Lower lobe of right lung (tissue), 2 donors: ENCODE measurements at regions not wholly inside any gene's neighbourhood (a gene's known extent, or its start where the extent isn't known, plus 50 kb on each side); places are given as distances from the start of the nearest gene placed in this dataset.

Experiments
- ATAC-seq, 2 donors: fragments of 200-7000 bp; cut with Tn5 transposase; one replicate each; pipeline ENCODE4 v1.9.1; 2020 to 2022; ENCODE audit warnings: mild to moderate bottlenecking in 2 of 2, moderate library complexity in 2 of 2
- DNase-seq: peaks from one replicate; pipeline ENCODE4 v3.0.0-alpha.2; 2020
- H3K27ac ChIP-seq: fragments of 200-600 bp; one replicate; pipeline ENCODE4 v1.8.0; 2022
- H3K27me3 ChIP-seq: fragments of 200-600 bp; one replicate; pipeline ENCODE4 v1.8.0; 2022; ENCODE audit warnings: low read depth
- H3K36me3 ChIP-seq: fragments of 200-600 bp; one replicate; pipeline ENCODE4 v1.8.0; 2022; ENCODE audit warnings: mild to moderate bottlenecking
- H3K4me1 ChIP-seq: fragments of 200-600 bp; one replicate; pipeline ENCODE4 v1.8.0; 2022
- H3K4me3 ChIP-seq: fragments of 200-600 bp; one replicate; pipeline ENCODE4 v1.8.0; 2022; ENCODE audit warnings: mild to moderate bottlenecking
- H3K9me3 ChIP-seq: fragments of 200-600 bp; one replicate; pipeline ENCODE4 v1.8.0; 2022
- intact Hi-C: fragments of 100-400 bp; cut with DNase I; formaldehyde crosslinking; loops from one replicate; pipeline ENCODE4 v1.11.0; 2022
- TF ChIP-seq, protein P1 (sequence below): fragments of 200-600 bp; IDR thresholded peaks from one replicate; pipeline ENCODE4 v1.8.0; 2022; ENCODE audit warnings: antibody characterized with exemption, mild to moderate bottlenecking
- donor health status: DM: no; HTN: yes; CAD: no; lungs with severe emphysema.

DNA sequence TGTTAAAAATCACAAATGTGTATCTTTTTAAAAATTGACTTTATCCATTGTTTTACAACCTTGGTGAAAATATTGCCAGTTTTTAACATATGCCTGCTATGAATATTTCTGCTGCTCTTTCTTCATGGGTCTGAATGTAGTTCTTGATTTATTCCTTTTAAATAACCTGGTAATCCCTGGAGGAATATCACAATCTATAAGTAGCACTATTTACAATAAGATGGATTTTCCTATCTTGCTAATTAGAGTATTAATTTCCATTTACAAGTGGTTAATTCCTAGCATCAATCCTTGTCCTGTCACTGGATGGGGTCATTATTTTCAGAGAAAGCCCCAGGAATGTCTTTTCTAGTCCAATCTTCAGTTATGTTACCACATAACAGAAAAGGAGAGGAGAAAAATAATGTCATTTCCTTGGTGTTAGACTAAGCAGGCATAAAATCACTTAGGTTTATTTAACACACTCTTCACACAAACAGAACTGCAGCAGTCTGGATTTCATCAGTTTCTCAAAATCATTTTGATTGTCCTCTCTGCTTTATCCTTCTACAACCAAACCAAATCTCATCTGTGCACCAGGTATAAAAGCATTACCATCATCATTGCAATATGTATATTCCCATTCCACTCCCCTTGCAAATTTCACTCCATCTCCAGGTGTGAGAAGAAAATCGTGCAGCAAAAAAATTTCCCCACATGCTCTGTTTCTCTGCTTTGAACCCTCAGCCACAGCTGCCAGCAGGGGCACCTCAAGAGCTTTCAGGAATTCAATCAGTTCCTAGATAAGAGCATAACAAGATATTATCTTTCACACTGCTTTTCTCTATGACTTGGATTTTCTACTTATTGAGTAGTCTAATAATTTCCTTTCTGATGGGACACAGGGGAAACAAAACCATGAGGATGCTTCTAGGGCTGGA lies 204.1 kb downstream of the SEC61B start:
- intact Hi-C loops = no loop called here
- TF ChIP-seq, protein P1, sequence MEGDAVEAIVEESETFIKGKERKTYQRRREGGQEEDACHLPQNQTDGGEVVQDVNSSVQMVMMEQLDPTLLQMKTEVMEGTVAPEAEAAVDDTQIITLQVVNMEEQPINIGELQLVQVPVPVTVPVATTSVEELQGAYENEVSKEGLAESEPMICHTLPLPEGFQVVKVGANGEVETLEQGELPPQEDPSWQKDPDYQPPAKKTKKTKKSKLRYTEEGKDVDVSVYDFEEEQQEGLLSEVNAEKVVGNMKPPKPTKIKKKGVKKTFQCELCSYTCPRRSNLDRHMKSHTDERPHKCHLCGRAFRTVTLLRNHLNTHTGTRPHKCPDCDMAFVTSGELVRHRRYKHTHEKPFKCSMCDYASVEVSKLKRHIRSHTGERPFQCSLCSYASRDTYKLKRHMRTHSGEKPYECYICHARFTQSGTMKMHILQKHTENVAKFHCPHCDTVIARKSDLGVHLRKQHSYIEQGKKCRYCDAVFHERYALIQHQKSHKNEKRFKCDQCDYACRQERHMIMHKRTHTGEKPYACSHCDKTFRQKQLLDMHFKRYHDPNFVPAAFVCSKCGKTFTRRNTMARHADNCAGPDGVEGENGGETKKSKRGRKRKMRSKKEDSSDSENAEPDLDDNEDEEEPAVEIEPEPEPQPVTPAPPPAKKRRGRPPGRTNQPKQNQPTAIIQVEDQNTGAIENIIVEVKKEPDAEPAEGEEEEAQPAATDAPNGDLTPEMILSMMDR = no peak
- no peak for ATAC-seq

DNA sequence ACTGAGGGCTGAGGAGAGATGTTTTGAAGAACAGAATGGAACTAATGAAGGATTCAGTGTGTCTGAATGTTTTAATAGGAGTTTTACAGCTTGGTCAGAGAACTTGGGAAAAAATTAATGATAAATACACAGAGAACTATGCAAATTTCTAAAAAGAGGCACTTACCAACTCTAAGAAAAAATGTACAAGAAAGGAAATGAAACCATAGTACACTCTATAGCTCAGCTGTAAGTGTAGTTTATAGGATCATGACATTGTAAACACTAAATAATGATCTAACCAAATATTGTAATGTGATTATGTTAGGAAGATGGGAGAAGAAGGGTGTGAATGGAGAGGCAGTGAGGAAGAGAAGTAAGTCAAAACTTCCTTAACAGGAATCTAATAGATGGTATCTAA lies 205.2 kb downstream of the SEC61B start:
- Histone ChIP-seq H3K4me1 (no peaks in the 10 kb centered on the region), H3K27me3 (no peaks in the 10 kb centered on the region), H3K36me3 (no peaks in the 10 kb centered on the region), H3K4me3 (no peak overlapping the region), H3K27ac (no peak overlapping the region), H3K9me3 (no peaks in the 10 kb centered on the region)
- intact Hi-C loops = no loop called here
- TF ChIP-seq, protein P1 = no peak
- no peak for DNase-seq
- ATAC-seq = no peak

More for the DNA sequence above, 204.1 kb downstream of the SEC61B start:
- Histone ChIP-seq H3K4me3 (no peak overlapping the region), H3K4me1 (no peaks in the 10 kb centered on the region), H3K36me3 (no peaks in the 10 kb centered on the region), H3K9me3 (no peaks in the 10 kb centered on the region), H3K27me3 (no peaks in the 10 kb centered on the region), H3K27ac (no peak overlapping the region)
- DNase-seq = no peak

DNA sequence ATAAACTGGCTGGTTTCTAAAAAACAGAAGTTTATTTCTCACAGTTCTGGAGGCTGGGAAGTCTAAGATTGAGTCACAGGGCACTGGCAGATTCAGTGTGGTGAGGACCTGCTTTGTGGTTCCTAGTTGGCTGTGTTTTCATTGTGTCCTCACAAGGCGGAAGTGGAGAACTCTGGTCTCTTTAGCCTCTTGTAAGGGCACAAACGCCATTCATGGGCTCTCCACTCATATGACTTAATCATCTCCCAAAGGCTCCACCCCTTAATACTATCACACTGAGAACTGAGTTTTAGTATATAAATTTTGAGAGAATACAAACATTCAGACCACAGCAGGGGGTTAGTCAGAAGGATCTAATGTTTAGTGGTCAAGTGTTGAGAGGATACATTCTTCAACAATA lies 208.2 kb downstream of the SEC61B start:
- Histone ChIP-seq H3K27me3 (no peaks in the 10 kb centered on the region), H3K36me3 (no peaks in the 10 kb centered on the region), H3K9me3 (no peaks in the 10 kb centered on the region), H3K27ac (no peak overlapping the region), H3K4me1 (peaks cover 9% of the 10 kb centered on the region), H3K4me3 (no peak overlapping the region)
- intact Hi-C loops = no loop called here
- TF ChIP-seq, protein P1 = no peak
- peak; percentile 55 to 81 for ATAC-seq
- no peak for DNase-seq

DNA sequence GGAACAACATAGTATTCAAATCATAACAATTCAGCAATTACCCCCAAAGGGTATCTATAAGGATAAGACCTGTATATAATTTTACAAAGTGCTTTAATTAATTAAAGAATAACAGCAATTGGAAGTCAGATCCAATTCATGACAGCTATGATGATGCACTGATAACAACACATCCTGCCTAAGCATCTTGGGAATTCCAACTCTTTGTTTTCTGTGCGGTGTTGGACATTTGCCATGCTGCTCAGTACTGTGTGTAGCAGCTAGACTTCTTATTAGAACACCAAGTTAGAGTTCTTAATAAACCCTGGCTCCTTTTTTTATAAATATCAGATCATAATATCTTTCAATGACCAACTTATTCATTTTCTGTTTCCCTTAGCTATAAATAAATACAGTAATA lies 209.0 kb downstream of the SEC61B start:
- no peaks in the 10 kb centered on the region for H3K27me3 ChIP-seq
- TF ChIP-seq, protein P1 = no peak
- peaks cover 9% of the 10 kb centered on the region for H3K4me1 ChIP-seq
- intact Hi-C loops = no loop called here
- no peak overlapping the region for H3K4me3 ChIP-seq
- no peaks in the 10 kb centered on the region for H3K36me3 ChIP-seq
- no peaks in the 10 kb centered on the region for H3K9me3 ChIP-seq
- no peak for ATAC-seq
- no peak for DNase-seq
- no peak overlapping the region for H3K27ac ChIP-seq

DNA sequence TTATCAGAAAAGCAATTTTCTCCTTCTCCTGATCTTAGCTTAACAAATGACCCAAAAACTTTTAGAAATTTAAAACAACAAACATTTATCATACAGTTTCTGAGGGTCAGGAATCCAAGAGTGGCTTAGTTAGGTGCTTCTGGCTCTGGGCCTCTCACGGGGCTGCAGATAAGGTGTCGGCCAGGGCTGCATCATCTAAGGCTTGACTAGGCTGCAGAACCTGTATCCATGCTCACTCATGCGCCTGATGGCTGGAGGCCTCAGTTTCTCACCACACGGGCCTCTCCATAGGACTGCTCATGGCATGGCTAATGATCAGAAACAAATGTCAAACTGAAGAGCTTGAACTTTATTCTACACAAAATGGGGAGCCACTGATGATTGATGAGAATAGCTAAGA lies 210.0 kb downstream of the SEC61B start:
- ATAC-seq (no peak), DNase-seq (no peak)
- no peaks in the 10 kb centered on the region for H3K27me3 ChIP-seq
- no peaks in the 10 kb centered on the region for H3K36me3 ChIP-seq
- no peak overlapping the region for H3K27ac ChIP-seq
- H3K9me3 ChIP-seq = no peaks in the 10 kb centered on the region
- no peak overlapping the region for H3K4me3 ChIP-seq
- H3K4me1 ChIP-seq = peaks cover 9% of the 10 kb centered on the region
- intact Hi-C loops = no loop called here
- TF ChIP-seq, protein P1 = no peak
